HG03103 (cell line): ENCODE measurements at regions not wholly inside any gene's neighbourhood (a gene's known extent, or its start where the extent isn't known, plus 50 kb on each side); places are given as distances from the start of the nearest gene placed in this dataset.
"Not testable (repeated sequence)": the region's sequence is repeated elsewhere in the genome, so short reads cannot be mapped to it uniquely, and the experiment has no call there.

Experiments
- ATAC-seq: cut with Tn5 transposase; IDR thresholded peaks from one replicate; pipeline ENCODE4 v1.9.1; 2021; ENCODE audit warnings: low read depth; ENCODE audit not compliant: unreplicated experiment

- no peak for ATAC-seq
Measured at GRCh38 chr5:69000216-69000919, 93.4 kb upstream of the SLC30A5 start.

GRCh38 chr5:69000949-69001348, 92.9 kb upstream of the SLC30A5 start:
- ATAC-seq, result no peak

- no peak for ATAC-seq
Measured at GRCh38 chr5:69001627-69002026, 92.2 kb upstream of the SLC30A5 start.

DNA sequence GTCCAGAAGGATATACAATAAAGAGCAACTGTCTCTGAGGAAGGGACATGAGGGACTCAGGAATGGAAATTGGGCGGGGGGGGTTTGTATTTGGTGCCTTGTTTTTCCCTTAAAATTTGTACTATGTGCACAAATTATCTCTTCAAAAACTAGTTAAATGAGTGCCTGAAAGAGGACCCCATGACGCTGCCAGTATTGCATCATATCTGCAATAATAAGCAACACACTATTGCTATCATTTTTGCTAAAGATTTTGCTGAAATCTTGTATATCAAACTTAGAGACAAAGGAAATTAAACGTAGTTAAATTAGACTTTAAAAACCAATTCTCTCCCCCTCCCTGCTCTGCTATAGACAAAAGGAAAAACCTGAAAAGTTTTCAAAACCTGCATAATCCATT, 89.7 kb upstream of the SLC30A5 start:
- no peak for ATAC-seq

- ATAC-seq, result no peak
Measured at GRCh38 chr5:69004676-69005075, 89.1 kb upstream of the SLC30A5 start.

DNA sequence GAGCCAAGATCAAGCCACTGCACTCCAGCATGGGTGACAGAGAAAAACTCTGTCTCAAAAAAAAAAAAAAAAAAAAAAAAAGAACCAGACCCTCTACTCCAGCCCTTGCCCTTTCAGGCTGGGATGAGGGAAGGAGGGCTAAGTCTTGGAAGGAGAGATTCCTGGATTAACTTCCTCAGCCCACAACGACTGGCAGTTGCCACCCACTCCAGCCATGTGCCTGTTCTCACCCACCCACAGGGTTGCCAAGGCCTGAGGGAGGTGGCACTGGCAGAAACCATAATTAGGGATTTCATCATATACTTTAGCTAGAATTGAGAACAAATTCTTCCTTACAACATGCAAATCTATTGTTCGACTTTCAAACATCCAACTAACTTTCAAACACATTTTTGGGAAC, 87.8 kb upstream of the SLC30A5 start:
- ATAC-seq, result no peak

- no peak for ATAC-seq
Measured at GRCh38 chr5:69007163-69007562, 86.7 kb upstream of the SLC30A5 start.

GRCh38 chr5:69007726-69008368, 86.0 kb upstream of the SLC30A5 start:
- peak; percentile 84 for ATAC-seq

- ATAC-seq, result no peak
Measured at GRCh38 chr5:69010476-69010875, 83.3 kb upstream of the SLC30A5 start.

DNA sequence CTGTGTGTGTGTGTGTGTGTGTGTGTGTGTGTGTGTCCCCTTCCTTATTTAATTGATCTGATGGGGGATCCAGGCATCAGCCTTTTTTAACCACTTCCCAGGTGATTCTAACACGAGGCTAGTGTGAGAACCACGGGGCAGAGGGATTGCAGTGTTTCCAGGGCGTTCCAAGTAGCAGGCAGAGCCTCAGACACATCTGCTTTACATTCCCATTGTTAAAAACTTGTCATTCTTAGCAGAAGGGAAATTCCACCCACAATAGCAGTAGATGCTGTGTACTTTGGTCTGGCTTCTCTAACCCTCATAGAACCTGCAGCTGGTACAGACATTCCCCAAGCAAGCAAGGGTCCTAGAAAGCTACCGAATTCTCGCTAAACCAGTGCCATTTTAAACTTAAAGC, 81.9 kb upstream of the SLC30A5 start:
- ATAC-seq, result no peak

- no peak for ATAC-seq
Measured at GRCh38 chr5:69013481-69013880, 80.3 kb upstream of the SLC30A5 start.

DNA sequence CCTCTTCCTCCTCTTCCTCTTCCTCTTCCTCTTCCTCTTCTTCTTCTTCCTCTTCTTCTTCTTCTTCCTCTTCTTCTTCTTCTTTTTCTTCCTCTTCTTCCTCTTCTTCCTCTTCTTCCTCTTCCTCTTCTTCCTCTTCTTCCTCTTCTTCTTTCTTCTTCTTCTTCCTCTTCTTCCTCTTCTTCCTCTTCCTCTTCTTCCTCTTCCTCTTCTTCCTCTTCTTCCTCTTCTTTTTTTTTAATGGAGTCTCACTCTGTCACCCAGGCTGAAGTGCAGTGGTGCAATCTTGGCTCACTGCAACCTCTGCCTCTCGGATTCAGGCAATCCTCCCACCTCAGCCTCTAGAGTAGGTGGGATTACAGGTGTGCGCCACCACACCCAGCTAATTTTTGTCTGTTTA, 79.8 kb upstream of the SLC30A5 start:
- not testable (repeated sequence) for ATAC-seq

GRCh38 chr5:69019668-69020375, 74.0 kb upstream of the SLC30A5 start:
- ATAC-seq, result no peak

- ATAC-seq, result no peak
Measured at GRCh38 chr5:69024241-69024651, 69.6 kb upstream of the SLC30A5 start.

GRCh38 chr5:69029292-69029691, 64.5 kb upstream of the SLC30A5 start:
- ATAC-seq, result no peak

- ATAC-seq, result no peak
Measured at GRCh38 chr5:69030358-69031062, 63.3 kb upstream of the SLC30A5 start.

GRCh38 chr5:69032009-69032408, 61.8 kb upstream of the SLC30A5 start:
- ATAC-seq, result no peak

GRCh38 chr5:69033690-69034089, 60.1 kb upstream of the SLC30A5 start:
- ATAC-seq, result no peak

DNA sequence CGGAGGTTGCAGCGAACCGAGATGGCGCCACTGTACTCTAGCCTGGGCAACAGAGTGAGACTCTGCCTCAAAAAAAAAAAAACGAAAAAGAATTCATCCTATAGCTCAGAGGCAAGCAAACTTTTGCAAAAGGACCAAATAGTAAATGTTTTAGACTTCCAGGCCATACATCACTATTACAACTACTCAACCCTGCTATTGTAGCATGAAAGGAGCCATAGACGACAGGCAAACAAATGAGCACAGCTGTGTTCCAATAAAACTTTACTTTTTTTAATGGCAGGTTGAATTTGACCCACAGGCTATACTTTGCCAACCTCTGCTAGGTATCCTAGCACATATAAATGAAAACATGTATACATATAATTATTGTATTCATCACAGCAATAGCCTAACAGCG, 58.9 kb upstream of the SLC30A5 start:
- no peak for ATAC-seq

- no peak for ATAC-seq
Measured at GRCh38 chr5:69035665-69036064, 58.1 kb upstream of the SLC30A5 start.

DNA sequence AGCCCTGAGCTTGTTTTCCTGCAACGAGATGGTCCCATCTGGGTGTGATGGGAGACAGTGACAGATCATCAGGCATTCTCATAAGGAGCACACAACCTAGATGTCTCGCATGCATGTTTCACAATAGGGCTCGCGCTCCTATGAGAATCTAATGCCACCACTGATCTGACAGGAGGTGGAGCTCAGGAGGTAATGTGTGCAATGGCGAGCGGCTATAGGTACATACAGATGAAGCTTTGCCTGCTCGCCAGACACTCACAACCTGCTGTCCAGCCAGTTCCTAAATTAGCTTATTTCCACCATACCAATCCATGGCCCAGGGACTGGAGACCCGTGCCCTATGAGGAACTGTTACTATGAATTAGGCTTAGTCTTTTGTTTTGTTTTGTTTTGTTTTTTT, 55.3 kb upstream of the SLC30A5 start:
- no peak for ATAC-seq
